ENCODE measurements at regions not wholly inside any gene's neighbourhood (a gene's known extent, or its start where the extent isn't known, plus 50 kb on each side); places are given as distances from the start of the nearest gene placed in this dataset.
A peak's percentile ranks its signal among the peaks of the same experiment; 100 is the strongest.

- no peak for FAIRE-seq
- TF ChIP-seq, protein P1, sequence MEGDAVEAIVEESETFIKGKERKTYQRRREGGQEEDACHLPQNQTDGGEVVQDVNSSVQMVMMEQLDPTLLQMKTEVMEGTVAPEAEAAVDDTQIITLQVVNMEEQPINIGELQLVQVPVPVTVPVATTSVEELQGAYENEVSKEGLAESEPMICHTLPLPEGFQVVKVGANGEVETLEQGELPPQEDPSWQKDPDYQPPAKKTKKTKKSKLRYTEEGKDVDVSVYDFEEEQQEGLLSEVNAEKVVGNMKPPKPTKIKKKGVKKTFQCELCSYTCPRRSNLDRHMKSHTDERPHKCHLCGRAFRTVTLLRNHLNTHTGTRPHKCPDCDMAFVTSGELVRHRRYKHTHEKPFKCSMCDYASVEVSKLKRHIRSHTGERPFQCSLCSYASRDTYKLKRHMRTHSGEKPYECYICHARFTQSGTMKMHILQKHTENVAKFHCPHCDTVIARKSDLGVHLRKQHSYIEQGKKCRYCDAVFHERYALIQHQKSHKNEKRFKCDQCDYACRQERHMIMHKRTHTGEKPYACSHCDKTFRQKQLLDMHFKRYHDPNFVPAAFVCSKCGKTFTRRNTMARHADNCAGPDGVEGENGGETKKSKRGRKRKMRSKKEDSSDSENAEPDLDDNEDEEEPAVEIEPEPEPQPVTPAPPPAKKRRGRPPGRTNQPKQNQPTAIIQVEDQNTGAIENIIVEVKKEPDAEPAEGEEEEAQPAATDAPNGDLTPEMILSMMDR (IDR thresholded peaks at IDR 0.05; ENCODE audit: insufficient read depth, low read length, severe bottlenecking) = no peak
- Histone ChIP-seq H3K4me3 (ENCODE audit: low read depth, low read length) (no peak overlapping the region), H3K36me3 (ENCODE audit: control insufficient read depth, insufficient read depth, low read length) (no peaks in the 10 kb centered on the region), H3K27me3 (ENCODE audit: control insufficient read depth, insufficient read depth, low read length) (no peaks in the 10 kb centered on the region)
- DNase-seq (ENCODE audit: low read depth) = no peak
Observed at GRCh38 chr5:75891736-75892135, 174.5 kb upstream of the POC5 start.

GRCh38 chr5:75891020-75891419 lies 173.8 kb upstream of the POC5 start:
- Histone ChIP-seq H3K36me3 (ENCODE audit: control insufficient read depth, insufficient read depth, low read length) (no peaks in the 10 kb centered on the region), H3K27me3 (ENCODE audit: control insufficient read depth, insufficient read depth, low read length) (no peaks in the 10 kb centered on the region), H3K4me3 (ENCODE audit: low read depth, low read length) (no peak overlapping the region)
- DNase-seq (ENCODE audit: low read depth) (no peak), FAIRE-seq (no peak)
- TF ChIP-seq, protein P1 (IDR thresholded peaks at IDR 0.05; ENCODE audit: insufficient read depth, low read length, severe bottlenecking) = no peak

GRCh38 chr5:75890546-75890945 lies 173.3 kb upstream of the POC5 start:
- FAIRE-seq (peak; percentile 36), DNase-seq (ENCODE audit: low read depth) (peak; percentile 72)
- Histone ChIP-seq H3K27me3 (ENCODE audit: control insufficient read depth, insufficient read depth, low read length) (no peaks in the 10 kb centered on the region), H3K4me3 (ENCODE audit: low read depth, low read length) (no peak overlapping the region), H3K36me3 (ENCODE audit: control insufficient read depth, insufficient read depth, low read length) (no peaks in the 10 kb centered on the region)
- TF ChIP-seq, protein P1 (IDR thresholded peaks at IDR 0.05; ENCODE audit: insufficient read depth, low read length, severe bottlenecking) = no peak

GRCh38 chr5:75886706-75887105 lies 169.5 kb upstream of the POC5 start:
- DNase-seq (ENCODE audit: low read depth) (peak; percentile 60), FAIRE-seq (no peak)
- TF ChIP-seq, protein P1 (IDR thresholded peaks at IDR 0.05; ENCODE audit: insufficient read depth, low read length, severe bottlenecking) = no peak
- no peaks in the 10 kb centered on the region for H3K36me3 ChIP-seq (ENCODE audit: control insufficient read depth, insufficient read depth, low read length)
- no peaks in the 10 kb centered on the region for H3K27me3 ChIP-seq (ENCODE audit: control insufficient read depth, insufficient read depth, low read length)
- no peak overlapping the region for H3K4me3 ChIP-seq (ENCODE audit: low read depth, low read length)

GRCh38 chr5:75885849-75886596 lies 168.8 kb upstream of the POC5 start:
- peak; percentile 32 for FAIRE-seq
- H3K36me3 ChIP-seq (ENCODE audit: control insufficient read depth, insufficient read depth, low read length) = no peaks in the 10 kb centered on the region
- H3K27me3 ChIP-seq (ENCODE audit: control insufficient read depth, insufficient read depth, low read length) = no peaks in the 10 kb centered on the region
- TF ChIP-seq, protein P1 (IDR thresholded peaks at IDR 0.05; ENCODE audit: insufficient read depth, low read length, severe bottlenecking) = peak; percentile 14
- no peak overlapping the region for H3K4me3 ChIP-seq (ENCODE audit: low read depth, low read length)
- no peak for DNase-seq (ENCODE audit: low read depth)

DNA sequence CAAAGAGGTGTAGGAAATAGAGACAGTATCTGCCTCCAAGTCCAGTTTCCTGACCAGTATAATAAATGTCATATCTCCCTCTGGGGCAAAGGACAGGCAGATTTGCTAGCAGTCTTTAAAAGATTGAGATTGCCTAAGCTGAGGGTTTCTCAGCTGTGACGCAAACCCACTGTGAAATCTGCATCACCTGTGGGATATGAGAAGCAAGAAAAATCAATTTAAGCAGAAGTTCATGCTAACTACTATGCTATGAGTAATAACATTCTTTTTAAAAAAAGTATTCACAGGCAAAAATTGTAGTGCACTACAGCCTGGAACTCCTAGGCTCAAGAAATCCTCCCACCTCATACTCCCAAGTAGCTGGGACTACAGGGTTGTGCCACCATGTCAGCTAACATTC lies 168.1 kb upstream of the POC5 start:
- Histone ChIP-seq H3K27me3 (ENCODE audit: control insufficient read depth, insufficient read depth, low read length) (no peaks in the 10 kb centered on the region), H3K36me3 (ENCODE audit: control insufficient read depth, insufficient read depth, low read length) (no peaks in the 10 kb centered on the region), H3K4me3 (ENCODE audit: low read depth, low read length) (no peak overlapping the region)
- FAIRE-seq = no peak
- no peak for DNase-seq (ENCODE audit: low read depth)
- TF ChIP-seq, protein P1 (IDR thresholded peaks at IDR 0.05; ENCODE audit: insufficient read depth, low read length, severe bottlenecking) = no peak
